ENCODE measurements at regions not wholly inside any gene's neighbourhood (a gene's known extent, or its start where the extent isn't known, plus 50 kb on each side); places are given as distances from the start of the nearest gene placed in this dataset.

GRCh38 chr13:104975272-104975671, 1560.2 kb downstream of the EFNB2 start:
- 70% methylated on average over 4 of the region's 4 CpGs; no CpG with 5 or more reads in 1 of the 2 experiments for WGBS, 2 experiments (ENCODE audit: extremely low coverage in 1 of 2, insufficient coverage in 1 of 2, insufficient read length in 1 of 2, insufficient replicate concordance in 2 of 2, low coverage in 1 of 2, low lambda C conversion rate in 2 of 2, missing lambda C conversion rate in 1 of 2)
- Histone ChIP-seq H3K4me1 (replicated peaks in 1 of 4; ENCODE audit: control insufficient read depth in 3 of 4, insufficient read depth in 4 of 4, low read length in 3 of 4) (no peaks in the 10 kb centered on the region), H3K56ac (replicated peaks; ENCODE audit: insufficient read length, low read depth, low read length) (no peak overlapping the region), H4K5ac (ENCODE audit: insufficient read length, low read depth, low read length) (no peak overlapping the region), H3K9me3 (ENCODE audit: insufficient read depth in 2 of 2, low read depth in 1 of 2, low read length in 1 of 2) (no peaks in the 10 kb centered on the region), H3K18ac (ENCODE audit: extremely low read depth, low read length) (no peak overlapping the region), H2BK120ac (replicated peaks; ENCODE audit: low read depth, low read length) (no peak overlapping the region), H3K4me2 (ENCODE audit: insufficient read depth in 1 of 2, low read depth in 2 of 2, low read length in 2 of 2) (no peak overlapping the region), H3K79me1 (ENCODE audit: low read depth, low read length) (no peaks in the 10 kb centered on the region), H3K79me2 (ENCODE audit: control insufficient read depth in 1 of 2, insufficient read depth in 2 of 2, low read length in 2 of 2) (no peaks in the 10 kb centered on the region), H3K9ac (replicated peaks in 1 of 4; ENCODE audit: extremely low read depth in 1 of 4, low read depth in 3 of 4, low read length in 3 of 4) (no peak overlapping the region), H3K36me3 (ENCODE audit: control insufficient read depth in 2 of 4, insufficient read depth in 4 of 4, low read length in 3 of 4) (no peaks in the 10 kb centered on the region), H3K4ac (replicated peaks; ENCODE audit: insufficient read length, low read depth, low read length) (no peak overlapping the region), H2BK5ac (ENCODE audit: low read depth, low read length) (no peak overlapping the region), H4K20me1 (replicated peaks in 1 of 2; ENCODE audit: control insufficient read depth in 1 of 2, insufficient read depth in 2 of 2, low read length in 2 of 2) (no peaks in the 10 kb centered on the region), H2AFZ (ENCODE audit: low read length) (no peak overlapping the region), H3K4me3 (ENCODE audit: extremely low read depth in 1 of 4, insufficient read depth in 2 of 4, low read depth in 3 of 4, low read length in 4 of 4) (no peak overlapping the region), H4K91ac (replicated peaks; ENCODE audit: insufficient read length, low read length) (no peak overlapping the region), H4K8ac (ENCODE audit: extremely low read depth, insufficient read depth, low read length) (no peak overlapping the region), H2BK15ac (ENCODE audit: low read length) (no peak overlapping the region), H2BK12ac (ENCODE audit: low read depth, low read length) (no peak overlapping the region), H3K27me3 (replicated peaks in 1 of 4; ENCODE audit: control insufficient read depth in 3 of 4, extremely low read depth in 1 of 4, insufficient read depth in 3 of 4, low read length in 3 of 4) (no peaks in the 10 kb centered on the region), H2AK5ac (ENCODE audit: low read depth, low read length) (no peak overlapping the region), H3K23ac (ENCODE audit: insufficient read length) (no peak overlapping the region), H2BK20ac (ENCODE audit: low read length) (no peak overlapping the region), H3K14ac (ENCODE audit: insufficient read length) (no peak overlapping the region), H3K23me2 (ENCODE audit: low read depth, low read length) (no peaks in the 10 kb centered on the region), H3K27ac (ENCODE audit: low read depth, low read length) (no peak overlapping the region)
- DNase-seq (ENCODE audit: low read depth in 1 of 2, low spot score in 2 of 2) (no peak), FAIRE-seq (no peak)
- ChIA-PET CTCF (ENCODE audit: partially characterized antibody) (no interaction called here), POLR2A (ENCODE audit: partially characterized antibody) (no interaction called here)
- no peak for TF ChIP-seq TAF1 (IDR thresholded peaks at IDR 0.05; ENCODE audit: low read depth, low read length)
- TF ChIP-seq KDM1A (IDR thresholded peaks at IDR 0.05; ENCODE audit: borderline replicate concordance, low read length), result no peak
- TF ChIP-seq KDM4A (IDR thresholded peaks at IDR 0.05; ENCODE audit: low read depth, low read length, severe bottlenecking), result no peak
- TF ChIP-seq TEAD4 (IDR thresholded peaks at IDR 0.05; ENCODE audit: low read depth, low read length), result no peak
- TF ChIP-seq SP1 (IDR thresholded peaks at IDR 0.05; ENCODE audit: low read depth, low read length), result no peak
- no peak for TF ChIP-seq NANOG (IDR thresholded peaks at IDR 0.05; ENCODE audit: insufficient read depth, low read depth, low read length, poor library complexity, severe bottlenecking)
- TF ChIP-seq ZNF274 (IDR thresholded peaks at IDR 0.05; ENCODE audit: borderline replicate concordance, extremely low read depth, low read length), result no peak
- TF ChIP-seq GABPA (IDR thresholded peaks at IDR 0.05; ENCODE audit: borderline replicate concordance, insufficient read depth, low read length), result no peak
- no peak for TF ChIP-seq CEBPB (IDR thresholded peaks at IDR 0.05; ENCODE audit: low read depth, low read length)
- TF ChIP-seq POLR2A (IDR thresholded peaks at IDR 0.05; ENCODE audit: control extremely low read depth in 1 of 2, low read depth in 2 of 2, low read length in 2 of 2), result no peak
- no peak for TF ChIP-seq BACH1 (IDR thresholded peaks at IDR 0.05; ENCODE audit: low read length)
- no peak for TF ChIP-seq ASH2L (IDR thresholded peaks at IDR 0.05; ENCODE audit: low read length)
- no peak for TF ChIP-seq JUN (IDR thresholded peaks at IDR 0.05; ENCODE audit: low read depth, low read length)
- no peak for TF ChIP-seq TCF12 (IDR thresholded peaks at IDR 0.05; ENCODE audit: low read depth, low read length)
- no peak for TF ChIP-seq RNF2 (IDR thresholded peaks at IDR 0.05; ENCODE audit: borderline replicate concordance, low read depth, low read length, missing control alignments, poor library complexity, severe bottlenecking)
- TF ChIP-seq NRF1 (IDR thresholded peaks at IDR 0.05; ENCODE audit: low read depth, low read length), result no peak
